Hematopoietic multipotent progenitor cell (in vitro differentiated cells): ENCODE measurements at regions not wholly inside any gene's neighbourhood (a gene's known extent, or its start where the extent isn't known, plus 50 kb on each side); places are given as distances from the start of the nearest gene placed in this dataset.
A peak's percentile ranks its signal among the peaks of the same experiment; 100 is the strongest.

ENCODE experiments used
- DNase-seq, 3 donors: peaks; one replicate each; pipeline ENCODE4 v3.0.0-alpha.2; 2011 to 2015; ENCODE audit warnings: low read depth in 2 of 3, low spot score in 2 of 3

DNA sequence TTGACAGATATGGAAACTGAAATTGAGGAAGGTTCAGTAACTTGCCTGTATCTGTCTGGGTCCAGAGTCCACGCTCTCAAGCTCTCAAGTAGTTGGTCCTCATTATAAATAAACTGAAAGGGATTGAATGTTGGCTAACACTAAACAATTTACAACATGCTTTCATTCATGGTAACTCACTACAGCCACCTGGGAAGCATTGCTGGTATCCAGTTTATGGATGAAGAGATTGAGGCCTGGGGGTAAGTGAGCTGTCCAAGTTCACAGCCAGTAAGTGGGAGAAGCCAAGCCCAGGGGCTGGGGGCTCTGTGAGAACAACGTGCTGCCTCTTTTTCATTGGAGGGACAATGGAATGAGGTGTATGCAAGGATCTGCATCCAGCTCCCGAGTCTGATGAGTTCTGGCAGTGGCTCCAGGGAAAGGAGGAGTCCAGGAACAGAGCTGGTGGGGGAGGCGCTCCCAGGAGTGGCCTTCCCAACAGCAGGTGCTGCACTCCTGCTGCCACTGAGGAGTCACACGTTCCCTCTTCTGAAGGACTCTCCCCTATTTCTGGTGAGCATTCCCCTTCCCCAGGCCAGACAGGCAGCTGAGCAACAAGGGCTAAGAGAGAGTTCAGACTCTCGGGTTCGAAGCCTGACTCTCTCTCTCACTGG lies 175.8 kb downstream of the CSNK2A3 start:
- DNase-seq: no peak

DNA sequence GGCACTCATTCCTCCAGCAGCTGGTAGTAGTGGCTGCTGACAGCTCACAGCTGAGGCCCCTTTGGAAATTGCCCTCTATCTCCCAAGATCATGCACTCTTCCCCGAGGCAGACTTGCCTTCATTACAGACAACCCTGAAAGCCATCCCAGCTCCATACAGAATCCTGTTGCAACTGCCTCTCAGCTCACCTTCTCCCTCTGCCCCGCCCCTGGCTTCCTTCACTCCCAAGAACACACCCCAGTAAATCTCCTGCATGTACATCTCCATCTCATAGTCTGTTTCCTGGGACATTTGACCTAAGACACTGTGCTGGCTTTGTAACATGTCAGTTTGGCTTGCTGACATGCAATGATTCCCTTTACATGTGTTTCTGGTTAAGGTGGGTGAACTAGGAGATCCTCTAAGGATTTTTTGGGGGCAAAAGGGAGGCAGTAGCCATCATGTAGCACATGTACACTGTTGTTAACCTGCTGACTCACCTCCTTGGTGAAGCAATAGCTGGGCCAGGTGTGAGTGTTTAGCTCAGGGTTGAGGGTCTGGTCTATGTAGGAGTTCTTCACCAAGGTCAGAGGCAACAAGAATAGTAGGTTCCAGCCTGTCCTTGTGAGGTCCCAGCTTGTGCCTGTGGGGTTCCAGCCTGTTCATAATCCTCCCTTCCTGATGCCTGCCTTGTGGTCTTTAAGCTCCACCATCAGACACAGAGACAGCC lies 179.6 kb downstream of the CSNK2A3 start:
- DNase-seq: no peak

DNA sequence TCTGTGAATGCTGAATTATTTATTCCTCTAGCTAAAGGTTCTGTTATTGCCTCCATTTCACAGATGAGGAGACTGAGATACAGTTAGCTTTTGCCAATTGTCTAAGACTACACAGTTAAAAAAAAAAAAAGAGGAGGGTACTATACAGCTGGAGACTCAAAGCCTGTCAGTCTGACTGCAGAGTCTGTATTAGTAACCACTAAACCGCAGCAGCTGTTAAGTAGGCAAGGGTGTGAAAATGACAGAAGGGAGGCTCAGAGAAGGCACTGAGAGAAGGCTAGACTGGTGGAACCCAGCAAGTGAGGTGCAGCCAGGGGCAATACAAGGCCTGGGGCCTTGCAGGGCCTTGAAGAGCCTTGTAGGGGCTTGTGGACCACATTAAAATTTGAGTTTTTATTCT lies 181.2 kb downstream of the CSNK2A3 start:
- DNase-seq: no peak

DNA sequence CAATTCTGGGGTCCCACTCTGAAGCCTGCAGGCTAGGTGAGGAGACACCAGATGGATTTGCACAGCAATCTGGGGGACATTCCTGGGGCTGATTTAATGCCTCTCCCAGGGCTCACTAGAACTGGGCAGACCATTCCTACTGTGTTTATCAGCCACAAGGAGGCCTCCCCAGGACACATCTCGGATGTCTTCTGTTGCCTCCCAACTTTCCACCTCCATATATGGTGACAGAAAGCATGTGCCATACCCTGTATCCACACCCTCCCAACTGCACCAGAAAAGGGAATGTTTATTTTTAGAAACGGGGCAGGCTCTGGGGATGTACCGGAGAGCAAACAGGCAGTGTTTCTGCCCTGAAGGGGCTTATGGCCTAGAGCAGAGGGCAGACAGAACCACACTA lies 181.8 kb downstream of the CSNK2A3 start:
- DNase-seq: no peak

DNA sequence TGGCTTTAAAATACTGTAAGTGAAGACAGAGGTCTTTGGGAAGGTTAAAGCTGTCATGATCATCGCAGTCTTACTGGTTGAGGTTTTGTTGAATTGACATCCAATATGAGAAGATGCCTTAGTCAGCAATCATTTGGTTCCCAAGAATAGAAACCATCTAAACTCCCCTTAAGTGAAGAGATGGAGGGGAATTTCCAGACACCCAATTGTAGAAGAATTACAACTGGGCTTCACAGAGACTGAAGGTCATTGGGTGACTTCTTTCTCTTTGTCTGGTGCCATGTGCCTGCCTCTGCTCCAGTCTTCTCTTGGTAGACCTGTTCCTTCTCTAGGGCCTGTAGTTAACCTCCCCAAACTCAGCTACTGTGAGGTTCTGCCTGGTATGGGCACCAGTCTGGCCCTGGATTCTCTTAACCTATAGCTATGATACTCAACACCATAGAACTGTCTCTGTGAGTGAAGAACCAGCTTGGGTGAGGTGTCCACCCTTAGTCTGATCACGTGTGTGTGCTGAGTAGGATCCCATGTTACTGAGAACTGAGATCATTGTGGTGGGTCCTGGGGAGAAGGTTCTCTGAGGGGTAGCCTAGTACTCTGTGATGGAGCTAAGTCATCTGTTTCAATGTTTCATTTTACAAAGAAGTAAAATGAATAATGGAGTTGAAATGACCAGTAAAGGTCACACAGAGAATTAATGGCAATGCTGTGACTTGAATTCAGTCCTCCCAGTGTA lies 182.5 kb downstream of the CSNK2A3 start:
- DNase-seq: no peak

DNA sequence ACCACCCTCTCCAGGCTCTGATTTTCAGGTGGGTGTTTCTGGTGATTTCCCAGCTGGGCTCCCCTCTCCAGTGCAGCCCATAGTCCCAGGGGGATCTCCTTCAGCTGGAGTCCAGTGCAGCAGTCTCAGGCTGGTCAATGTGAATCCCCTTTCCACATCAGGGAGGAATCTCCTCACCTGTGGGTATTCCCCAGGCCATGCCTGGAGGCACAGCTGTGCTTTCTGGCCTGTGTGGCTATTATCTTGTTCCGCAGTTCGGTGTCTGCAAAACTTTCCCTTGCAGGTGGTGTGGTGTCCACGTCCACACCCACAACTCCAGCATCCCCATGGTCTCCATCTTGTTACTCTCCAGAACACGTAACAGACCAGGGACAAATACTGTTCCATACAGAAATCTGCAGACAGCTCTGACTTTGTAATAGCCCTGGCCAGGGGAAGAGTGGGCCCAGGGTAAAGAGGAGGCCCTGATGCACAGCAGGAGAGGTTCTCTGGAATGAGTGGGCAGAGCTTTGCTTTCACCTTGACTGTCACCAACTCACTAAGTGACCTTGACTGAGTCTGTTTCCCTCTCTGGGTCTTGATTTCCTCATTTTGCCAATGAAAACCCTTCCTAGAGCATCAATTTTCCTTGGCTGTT lies 183.2 kb downstream of the CSNK2A3 start:
- DNase-seq: no peak

DNA sequence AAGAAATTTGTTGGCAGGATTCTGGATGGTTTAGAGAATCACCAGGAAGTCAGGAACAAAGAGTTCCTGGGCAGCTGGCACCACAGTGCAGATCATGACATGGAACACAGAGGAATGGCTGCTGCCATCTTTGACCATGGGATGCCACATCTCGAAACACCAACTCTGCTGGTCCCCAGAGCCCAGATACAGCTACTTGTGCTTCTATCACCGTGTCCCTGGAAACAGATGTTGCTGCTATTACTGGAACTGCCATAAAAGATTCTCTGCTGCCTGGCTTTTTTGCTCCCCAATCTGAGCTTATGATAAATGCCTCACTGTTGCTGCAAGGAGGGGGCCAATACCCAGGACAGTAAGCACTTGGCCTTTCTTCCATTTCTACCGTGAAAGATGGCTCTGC lies 185.2 kb downstream of the CSNK2A3 start:
- no peak for DNase-seq

DNA sequence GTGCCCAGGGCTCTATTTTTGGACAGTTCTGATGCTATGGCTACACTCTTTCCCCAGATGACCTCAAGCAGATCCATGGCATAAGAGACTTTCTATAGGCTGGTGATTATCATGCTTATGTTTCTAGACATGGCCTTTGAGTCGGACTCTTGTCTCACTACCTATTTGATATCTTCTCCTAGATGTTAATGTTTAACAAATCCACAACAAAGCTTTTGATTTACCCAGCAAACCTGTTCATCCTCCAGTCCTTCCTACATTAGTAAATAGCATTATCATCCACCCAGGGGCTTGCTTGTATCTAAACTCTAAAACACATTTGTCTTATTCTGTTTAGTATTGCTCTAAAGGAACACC lies 188.7 kb downstream of the CSNK2A3 start:
- DNase-seq: no peak

DNA sequence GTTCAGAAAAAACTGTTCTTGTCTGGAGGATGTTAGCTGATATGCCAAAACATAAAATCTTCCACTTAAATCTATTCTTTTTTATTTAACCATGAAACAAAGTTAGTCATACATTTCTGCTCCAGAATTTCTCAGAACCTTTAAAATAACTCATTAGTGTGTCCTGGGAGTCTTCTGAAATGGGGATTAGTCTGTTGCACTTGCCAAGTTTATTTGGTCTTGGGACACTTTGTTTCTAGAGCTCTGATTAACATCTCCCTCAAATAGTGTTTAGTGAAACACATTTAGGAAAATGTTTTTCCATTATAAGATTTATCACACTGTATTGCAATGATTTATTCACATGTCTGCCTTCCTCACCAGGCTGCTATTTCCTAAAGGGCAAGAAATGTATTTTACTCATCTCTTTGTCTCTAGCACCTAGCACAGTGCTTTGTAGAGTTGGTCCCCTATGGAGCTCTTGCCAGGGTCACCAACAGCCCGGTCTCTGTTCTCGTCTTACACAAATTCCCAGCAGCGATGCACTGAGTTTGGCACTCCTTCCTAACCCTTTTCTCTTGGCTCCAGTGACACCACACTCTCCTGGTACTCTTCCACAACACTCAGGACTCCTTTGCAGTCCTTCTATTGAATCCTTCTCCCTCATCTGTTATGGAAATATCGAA lies 189.2 kb downstream of the CSNK2A3 start:
- no peak for DNase-seq

DNA sequence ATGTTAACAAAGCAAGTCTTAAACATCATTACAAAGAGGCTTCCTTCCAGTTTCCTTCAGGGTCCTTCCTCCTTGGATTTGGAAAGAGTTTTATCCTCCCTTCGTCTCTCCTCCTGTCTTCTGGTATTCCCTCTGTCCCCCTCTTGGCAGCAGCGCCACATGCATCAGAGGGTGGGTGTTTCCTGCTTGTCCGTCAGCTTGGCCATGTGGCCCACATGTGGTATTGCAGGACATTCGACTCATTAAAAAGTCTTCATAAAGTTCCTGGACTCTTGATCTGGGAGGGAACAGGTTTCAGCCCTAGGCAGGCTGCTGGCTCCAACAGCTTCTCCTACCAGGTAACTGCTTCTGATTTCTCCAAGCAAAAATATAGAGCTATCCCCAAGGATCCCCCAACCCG lies 189.8 kb downstream of the CSNK2A3 start:
- DNase-seq: no peak

DNA sequence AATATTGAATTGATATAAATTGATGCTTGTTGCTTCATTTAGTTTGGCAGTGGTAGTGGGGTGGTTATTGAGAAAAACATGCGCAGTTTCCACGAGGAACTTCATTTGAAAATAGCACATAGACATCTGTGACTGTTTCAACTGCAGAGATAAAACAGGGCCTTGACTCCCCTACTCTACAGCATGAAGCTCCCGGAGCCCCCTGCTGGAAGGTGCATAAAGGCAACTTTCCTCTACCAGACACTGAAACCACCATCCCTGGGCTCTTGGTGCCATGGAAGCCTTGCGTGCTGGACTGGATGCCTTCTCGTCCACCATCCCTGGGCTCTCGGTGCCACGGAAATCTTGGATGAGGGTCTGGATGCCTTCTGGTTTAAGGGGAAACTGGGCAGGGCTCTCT lies 195.9 kb downstream of the CSNK2A3 start:
- DNase-seq: peak in 2 of 3 donors; percentile 36 to 71

DNA sequence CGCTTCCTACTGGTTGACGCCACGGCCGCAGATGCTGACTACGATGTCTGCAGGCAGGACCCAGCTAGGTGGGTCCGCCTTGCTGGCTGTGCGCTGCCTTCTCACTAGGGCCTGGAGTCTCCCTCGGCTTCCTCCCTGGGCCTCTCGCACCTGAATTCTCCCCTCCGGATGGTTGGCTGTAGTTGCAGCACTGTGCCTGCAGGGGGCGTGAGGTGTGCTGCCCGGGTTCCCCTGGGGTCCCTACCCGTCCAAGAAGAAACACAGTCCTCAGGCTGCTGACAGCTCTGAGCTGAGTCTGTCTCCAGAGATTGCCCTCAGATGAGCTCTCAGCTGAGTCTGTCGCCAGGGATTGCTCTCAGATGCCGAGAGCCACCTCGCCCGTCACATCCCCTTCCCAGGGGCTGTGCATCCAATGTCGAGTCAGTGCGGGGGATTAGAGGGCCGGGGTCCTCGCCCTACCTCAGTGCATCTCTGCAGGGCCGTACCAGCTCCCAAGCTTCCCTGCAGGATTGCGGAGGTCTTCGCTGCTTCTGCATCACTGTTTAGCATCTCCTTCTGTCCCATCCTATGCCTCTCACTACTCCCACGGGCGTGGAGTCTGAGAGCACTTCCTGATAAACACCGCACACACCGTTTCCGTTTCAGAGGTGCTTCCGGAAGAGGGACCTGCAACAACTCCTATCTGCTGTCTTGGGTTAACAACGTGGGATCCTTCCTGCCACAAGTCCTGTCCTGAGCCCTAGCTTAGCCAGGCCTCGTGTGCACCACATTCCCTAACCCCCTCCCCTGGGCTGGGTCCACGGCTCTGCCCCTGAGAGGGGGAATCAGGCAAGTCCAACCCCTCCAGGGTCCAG lies 196.9 kb downstream of the CSNK2A3 start:
- DNase-seq: peak in 2 of 3 donors; percentile 35 to 48

DNA sequence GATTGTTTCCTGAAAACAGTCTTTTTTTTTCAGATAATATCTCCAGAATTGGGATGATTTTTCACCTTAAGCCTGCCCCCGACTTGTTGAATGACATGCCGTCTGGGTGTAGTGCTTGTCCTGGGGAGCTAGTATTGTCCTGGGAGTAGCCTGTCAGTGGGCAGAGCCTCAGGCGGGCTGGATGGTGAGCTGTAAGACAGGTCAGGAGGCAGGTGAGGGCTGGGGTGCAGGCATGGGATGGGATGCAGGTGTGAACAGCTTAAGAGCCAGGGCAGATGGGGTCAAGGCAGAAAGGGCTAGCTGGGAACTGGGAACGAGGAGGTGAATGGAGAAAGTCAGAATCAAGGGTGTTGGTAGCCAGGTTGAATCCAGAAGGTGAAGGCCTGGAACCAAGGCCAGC lies 200.2 kb downstream of the CSNK2A3 start:
- DNase-seq: no peak

DNA sequence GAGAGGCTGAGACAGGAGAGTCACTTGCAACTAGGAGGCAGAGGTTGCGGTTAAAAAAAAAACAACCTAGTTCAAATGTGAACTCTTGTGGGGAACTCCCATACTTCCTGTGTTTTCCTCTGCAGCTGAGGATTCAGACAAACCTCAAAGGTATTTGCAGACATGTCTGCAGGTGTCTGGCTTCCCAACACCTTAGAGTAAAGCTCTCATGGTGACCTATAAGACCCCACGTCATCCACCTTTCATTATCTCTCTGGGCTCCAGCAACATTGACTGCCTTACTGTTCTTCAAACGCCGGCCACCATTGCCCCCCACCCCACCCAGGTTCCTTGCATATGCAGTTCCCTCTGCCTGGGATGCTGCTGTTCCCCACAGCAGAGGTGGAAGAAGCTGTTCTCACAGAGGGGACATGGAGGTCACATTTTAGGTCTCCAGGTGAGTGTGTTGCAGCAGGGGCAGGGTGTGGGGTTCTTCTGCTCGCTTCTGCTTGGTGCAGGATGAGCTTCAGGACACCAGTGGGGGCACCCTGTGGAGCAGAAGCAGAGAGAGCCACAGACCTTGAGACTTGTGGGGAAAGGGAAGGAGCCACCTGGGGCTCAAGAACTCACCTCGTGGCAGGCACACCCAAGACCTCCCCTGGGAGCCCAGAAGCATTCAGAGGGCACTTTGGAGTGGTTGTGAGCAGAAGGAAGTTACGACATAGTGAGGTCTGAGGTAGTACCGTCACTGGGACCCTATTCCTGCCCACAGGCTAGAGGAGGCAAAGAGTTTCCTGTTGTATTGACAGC lies 203.2 kb downstream of the CSNK2A3 start:
- peak in 1 of 3 donors; percentile 55 for DNase-seq

DNA sequence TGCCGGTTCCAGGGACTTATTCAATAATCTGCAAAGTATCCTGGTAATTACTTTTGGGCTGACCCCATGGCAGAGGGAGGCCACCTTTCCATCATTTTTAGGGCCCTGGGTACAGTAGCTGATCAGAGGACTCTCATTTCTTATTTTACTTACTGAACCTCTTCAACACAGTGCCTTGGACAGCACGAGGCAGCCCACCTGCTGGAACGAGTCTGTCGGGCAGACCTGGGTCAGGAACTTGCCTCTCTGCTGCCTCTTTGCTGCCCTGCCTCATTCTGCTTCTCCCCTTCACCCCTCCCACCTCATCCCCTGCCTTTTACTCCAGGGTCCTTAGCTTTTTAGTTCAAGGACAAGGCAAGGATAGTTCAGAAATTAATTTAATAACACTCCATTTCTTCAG lies 204.5 kb downstream of the CSNK2A3 start:
- DNase-seq: no peak

DNA sequence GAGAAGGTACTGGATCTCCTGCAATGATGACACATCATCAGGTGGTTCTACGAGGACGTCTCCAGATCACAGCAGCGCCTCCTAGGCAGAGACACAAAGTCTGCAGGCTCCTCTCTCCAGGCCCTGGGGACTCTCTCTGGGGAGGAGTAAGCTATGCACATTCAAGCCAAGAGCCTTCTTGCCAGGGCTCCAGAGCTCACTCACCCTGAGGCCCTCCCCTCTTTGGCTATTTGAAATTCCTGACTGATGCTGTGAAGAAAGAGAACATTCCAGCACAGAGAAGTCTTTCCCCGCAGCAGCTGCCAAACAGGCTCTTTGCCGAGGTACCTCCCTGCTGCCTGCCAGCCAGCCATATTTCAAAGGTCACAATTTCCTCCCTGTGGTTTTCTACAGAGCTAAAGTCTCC lies 204.9 kb downstream of the CSNK2A3 start:
- peak in 2 of 3 donors; percentile 13 to 30 for DNase-seq

DNA sequence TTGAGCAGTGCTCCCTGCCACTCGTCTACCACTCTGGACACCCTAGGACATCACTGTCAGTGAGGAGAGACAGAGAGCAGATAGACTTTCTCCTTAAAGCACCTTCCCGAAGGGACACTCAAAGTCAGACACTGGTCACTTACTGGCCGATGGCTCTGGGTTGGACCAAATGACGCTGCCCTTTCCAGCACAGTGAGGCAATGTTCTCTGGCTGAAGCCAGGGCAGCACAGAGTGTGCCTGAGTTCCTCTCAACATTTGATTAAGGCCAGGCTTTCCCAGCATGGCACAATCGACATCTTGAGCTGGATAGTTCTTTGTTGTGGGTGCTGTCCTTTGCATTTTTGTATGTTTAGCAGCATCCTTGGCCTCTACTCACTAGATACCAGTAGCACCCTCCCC lies 206.2 kb downstream of the CSNK2A3 start:
- no peak for DNase-seq

DNA sequence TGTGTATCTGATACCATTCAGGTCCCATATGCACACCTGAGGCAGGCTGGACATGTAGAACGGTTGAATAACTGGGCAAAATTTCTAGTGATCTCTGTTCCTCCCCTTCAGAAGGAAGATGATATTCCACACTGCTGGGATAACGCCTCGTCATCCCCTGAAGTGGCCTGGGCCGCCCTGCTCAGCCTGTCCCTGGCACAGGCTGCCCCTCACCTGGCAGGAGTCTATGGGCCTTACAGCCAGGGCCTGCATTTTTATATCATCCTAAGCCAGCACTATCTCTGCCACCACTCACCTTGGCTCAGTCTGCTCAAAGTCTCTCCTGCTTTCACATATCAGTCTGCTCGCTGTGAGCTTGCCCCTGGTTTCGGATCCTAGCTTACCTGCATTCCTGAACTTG lies 209.2 kb downstream of the CSNK2A3 start:
- no peak for DNase-seq

DNA sequence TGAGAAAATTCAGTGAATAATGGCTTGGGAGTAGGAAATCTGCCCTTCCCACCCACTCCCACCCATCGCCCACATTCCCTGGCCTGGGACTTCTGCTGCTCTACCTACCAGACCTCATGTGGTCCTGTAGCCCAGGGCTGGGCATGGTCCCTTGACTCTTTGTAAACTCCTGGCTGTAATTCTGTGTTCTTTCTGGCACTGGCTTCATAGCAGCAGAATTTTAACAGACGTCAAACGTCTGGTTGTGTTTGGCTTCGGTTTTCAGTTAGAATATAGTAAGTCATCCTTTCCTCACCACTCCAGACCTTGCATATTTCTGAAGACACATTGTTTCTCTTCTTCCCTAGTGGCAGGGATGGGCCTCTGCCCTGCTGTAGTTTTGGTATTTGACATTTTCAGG lies 210.6 kb downstream of the CSNK2A3 start:
- no peak for DNase-seq
